Thyroid gland (tissue), 4 donors: ENCODE measurements at regions not wholly inside any gene's neighbourhood (a gene's known extent, or its start where the extent isn't known, plus 50 kb on each side); places are given as distances from the start of the nearest gene placed in this dataset.

Source experiments
- DNase-seq, 2 donors: peaks; one replicate each; pipeline ENCODE4 v3.0.0-alpha.2; 2019
- H3K27ac ChIP-seq, 3 donors: fragments of 200-600 bp; sonication (generic); 1 replicate in 2 of 3; 2 replicates in 1 of 3; pipeline ENCODE4 v1.5.1; 2016 to 2019; ENCODE audit warnings: mild to moderate bottlenecking in 1 of 3, moderate library complexity in 1 of 3
- H3K27me3 ChIP-seq: fragments of 200-600 bp; sonication (generic); one replicate; pipeline ENCODE4 v1.5.1; 2019
- H3K36me3 ChIP-seq, 2 donors: fragments of 200-600 bp; sonication (generic); one replicate each; pipeline ENCODE4 v1.5.1; 2016 to 2019
- H3K4me1 ChIP-seq, 2 donors: fragments of 200-600 bp; sonication (generic); one replicate each; pipeline ENCODE4 v1.5.1; 2017 to 2019
- H3K4me3 ChIP-seq, 3 donors: fragments of 200-600 bp; sonication (generic); replicated peaks in 1 of 3; 1 replicate in 2 of 3; 2 replicates in 1 of 3; pipeline ENCODE4 v1.5.1; 2016; ENCODE audit warnings: mild to moderate bottlenecking in 1 of 3
- H3K9me3 ChIP-seq: fragments of 200-600 bp; sonication (generic); one replicate; pipeline ENCODE4 v1.5.1; 2017
- CTCF ChIP-seq, 6 experiments: fragments of 200-600 bp in 3 of 6; fragments of 450-650 bp in 3 of 6; sonication (generic) in 3 of 6; IDR thresholded peaks; one replicate each; pipeline ENCODE4 v1.5.1; 2016 to 2019; ENCODE audit warnings: antibody characterized with exemption in 6 of 6, mild to moderate bottlenecking in 2 of 6, inconsistent platforms in 1 of 6, moderate library complexity in 1 of 6
- POLR2A ChIP-seq, 2 donors: fragments of 450-650 bp; IDR thresholded peaks; one replicate each; pipeline ENCODE4 v1.6.1; 2017; ENCODE audit warnings: antibody characterized with exemption in 2 of 2, mild to moderate bottlenecking in 2 of 2, moderate library complexity in 1 of 2
- WGBS, 2 donors: methylation state at CpG; one replicate each; pipeline ENCODE4 v1.1.5; 2017; 5-methylcytosine and 5-hydroxymethylcytosine counted together
- intact Hi-C: fragments of 100-400 bp; cut with DNase I; formaldehyde crosslinking; loops from one replicate; pipeline ENCODE4 v1.15.1; 2023

- Histone ChIP-seq H3K36me3 (no peaks in the 10 kb centered on the region), H3K4me3 (no peak overlapping the region), H3K9me3 (no peaks in the 10 kb centered on the region), H3K4me1 (no peaks in the 10 kb centered on the region), H3K27ac (no peak overlapping the region), H3K27me3 (no peaks in the 10 kb centered on the region)
- no peak for DNase-seq
- intact Hi-C loops: no loop called here
- 29 to 41% methylated on average over 14 of the region's 14 CpGs for WGBS, 2 donors
- no peak for TF ChIP-seq POLR2A (IDR thresholded peaks at IDR 0.05)
Measured at GRCh38 chr11:116534270-116534975, 238.4 kb downstream of the BUD13 start.

DNA sequence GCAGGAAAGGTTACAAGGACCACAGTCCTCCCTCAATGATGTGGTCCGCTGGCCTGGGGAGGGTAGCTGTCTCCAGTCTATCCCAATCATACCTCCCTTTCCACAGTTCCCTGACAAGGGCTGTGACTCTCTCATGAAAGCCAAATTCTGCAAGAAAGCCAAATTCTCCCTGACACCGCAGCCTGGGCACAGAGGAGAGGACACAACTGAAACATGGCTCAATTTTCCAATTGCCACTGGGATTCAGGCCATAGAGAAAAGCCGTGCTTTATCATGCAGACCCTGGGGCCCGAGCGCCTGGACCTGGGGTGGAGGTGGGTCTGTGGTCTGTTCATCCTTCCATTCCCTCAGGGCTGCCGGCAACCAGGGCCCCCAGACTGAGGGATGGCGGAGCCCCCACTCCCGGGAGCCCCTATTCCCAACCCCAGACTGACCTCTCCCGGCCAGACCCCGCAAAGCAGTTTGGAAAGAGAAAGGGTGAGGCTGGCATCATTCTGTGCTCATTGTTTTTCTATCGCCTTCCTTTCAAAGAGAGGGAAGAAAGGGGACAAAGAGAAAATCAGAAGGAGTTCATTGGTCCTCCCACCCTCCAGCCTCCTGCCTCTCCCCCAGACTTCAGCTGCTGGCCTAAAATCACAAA, 239.5 kb downstream of the BUD13 start:
- WGBS, 2 donors: 34 to 44% methylated on average over 11 of the region's 11 CpGs
- intact Hi-C loops: no loop called here
- TF ChIP-seq POLR2A (IDR thresholded peaks at IDR 0.05) (no peak), CTCF (IDR thresholded peaks at IDR 0.05) (no peak)

DNA sequence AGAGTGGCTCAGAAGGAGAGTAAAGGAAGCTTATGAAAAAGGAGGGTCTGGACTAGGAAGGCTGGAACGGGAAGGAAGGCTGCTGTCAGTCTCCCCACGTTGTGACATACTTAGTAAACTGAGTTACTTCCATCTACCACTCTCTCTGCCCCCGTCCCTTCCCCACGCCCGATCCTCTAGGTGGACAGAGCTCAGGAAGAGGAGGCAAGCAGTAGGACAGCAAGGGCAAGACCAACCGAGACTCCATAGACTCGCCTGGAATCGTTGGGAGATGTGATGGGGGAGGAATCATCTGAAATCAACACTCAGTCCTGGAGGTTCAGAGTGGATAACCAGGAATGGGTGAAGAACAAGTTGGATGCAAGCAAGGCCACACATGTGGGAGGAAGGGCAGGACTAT, 240.7 kb downstream of the BUD13 start:
- H3K27ac ChIP-seq: no peak overlapping the region
- no peaks in the 10 kb centered on the region for H3K36me3 ChIP-seq
- no peaks in the 10 kb centered on the region for H3K9me3 ChIP-seq
- 85% methylated on average over 8 of the region's 8 CpGs for WGBS, 2 donors
- no peaks in the 10 kb centered on the region for H3K4me1 ChIP-seq
- DNase-seq: no peak
- TF ChIP-seq CTCF (IDR thresholded peaks at IDR 0.05) (no peak), POLR2A (IDR thresholded peaks at IDR 0.05) (no peak)
- intact Hi-C loops: no loop called here
- H3K4me3 ChIP-seq: no peak overlapping the region
- no peaks in the 10 kb centered on the region for H3K27me3 ChIP-seq

More for the DNA sequence above, 239.5 kb downstream of the BUD13 start:
- no peaks in the 10 kb centered on the region for H3K4me1 ChIP-seq
- H3K36me3 ChIP-seq: no peaks in the 10 kb centered on the region
- H3K4me3 ChIP-seq: no peak overlapping the region
- H3K27ac ChIP-seq: no peak overlapping the region
- H3K9me3 ChIP-seq: no peaks in the 10 kb centered on the region
- no peaks in the 10 kb centered on the region for H3K27me3 ChIP-seq
- DNase-seq: no peak

DNA sequence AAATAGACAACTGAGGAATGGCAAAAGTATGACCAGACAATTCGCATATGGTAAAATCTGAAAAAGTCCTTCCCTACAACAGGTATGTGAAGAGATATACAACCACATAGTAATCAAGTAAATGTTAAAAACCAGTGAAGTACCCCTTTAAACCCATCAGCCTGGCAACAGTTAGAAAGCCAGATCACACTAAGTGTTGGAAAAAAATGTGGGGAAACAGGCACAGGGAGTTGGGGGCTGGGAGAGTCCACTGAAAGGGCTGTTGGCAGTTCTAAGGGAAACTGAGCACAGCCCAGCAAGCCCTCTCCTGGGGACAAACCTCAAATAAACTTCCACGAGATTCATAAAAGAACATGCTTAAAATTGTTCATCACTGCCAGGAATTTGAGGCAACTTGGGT, 242.1 kb downstream of the BUD13 start:
- Histone ChIP-seq H3K9me3 (no peaks in the 10 kb centered on the region), H3K27ac (no peak overlapping the region), H3K27me3 (no peaks in the 10 kb centered on the region), H3K36me3 (no peaks in the 10 kb centered on the region), H3K4me1 (no peaks in the 10 kb centered on the region), H3K4me3 (no peak overlapping the region)
- DNase-seq: no peak
- intact Hi-C loops: no loop called here
- WGBS, 2 donors: 85 to 89% methylated on average over 2 of the region's 2 CpGs
- TF ChIP-seq CTCF (IDR thresholded peaks at IDR 0.05): no peak
- TF ChIP-seq POLR2A (IDR thresholded peaks at IDR 0.05): no peak

DNA sequence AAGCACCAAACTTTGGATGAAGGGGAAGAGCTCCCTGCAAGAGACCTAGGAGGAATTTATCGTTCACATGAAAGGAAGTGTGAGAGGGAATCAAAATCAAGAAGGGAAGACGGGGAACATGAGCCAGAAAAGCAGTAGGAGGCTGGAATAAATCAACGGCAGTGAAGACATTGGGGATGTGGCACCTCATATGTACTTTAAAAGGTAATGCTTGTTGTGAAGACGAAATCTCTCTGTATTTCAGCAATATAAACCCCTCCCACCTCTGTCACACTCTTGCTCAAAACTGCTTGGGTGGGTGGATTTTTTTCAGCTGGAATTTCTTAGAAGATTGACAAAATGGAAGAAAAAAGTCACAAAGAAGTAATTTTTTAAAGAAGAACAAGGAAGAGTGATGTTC, 243.5 kb downstream of the BUD13 start:
- no peak for TF ChIP-seq POLR2A (IDR thresholded peaks at IDR 0.05)
- TF ChIP-seq CTCF (IDR thresholded peaks at IDR 0.05): no peak
- H3K9me3 ChIP-seq: no peaks in the 10 kb centered on the region
- no peak overlapping the region for H3K27ac ChIP-seq
- no peaks in the 10 kb centered on the region for H3K4me1 ChIP-seq
- intact Hi-C loops: no loop called here
- no peak overlapping the region for H3K4me3 ChIP-seq
- 60 to 72% methylated on average over 4 of the region's 4 CpGs for WGBS, 2 donors
- H3K27me3 ChIP-seq: no peaks in the 10 kb centered on the region
- H3K36me3 ChIP-seq: no peaks in the 10 kb centered on the region
- no peak for DNase-seq
